H1 (cell line): ENCODE measurements at regions not wholly inside any gene's neighbourhood (a gene's known extent, or its start where the extent isn't known, plus 50 kb on each side); places are given as distances from the start of the nearest gene placed in this dataset.

Source experiments
- CTCF ChIA-PET: fragments of 300-600 bp; sonication (Branson Sonifier 250); formaldehyde crosslinking; loops from one replicate; lab custom pipeline; 2021; ENCODE audit not compliant: partially characterized antibody; lab: Charles Lee
- POLR2A ChIA-PET: fragments of 300-600 bp; sonication (Branson Sonifier 250); formaldehyde crosslinking; loops from one replicate; lab custom pipeline; 2021; ENCODE audit warnings: inconsistent platforms; ENCODE audit not compliant: partially characterized antibody; lab: Charles Lee
- DNase-seq, 2 experiments: peaks; one replicate each; pipeline versions ENCODE4 v3.0.0 to v3.0.0-alpha.2; 2010 to 2022; ENCODE audit warnings: low spot score in 2 of 2, low read depth in 1 of 2, mixed read lengths in 1 of 2
- FAIRE-seq: peaks from 2 replicates; lab custom pipeline; 2011; peaks lifted over from hg19 to GRCh38; lab: Jason Lieb, UNC
- H2AFZ ChIP-seq: 2 replicates; pipeline ENCODE4 v1.8.1; 2012; ENCODE audit warnings: low read length, inconsistent platforms
- H2AK5ac ChIP-seq: 2 replicates; pipeline ENCODE4 v1.6.1; 2013; ENCODE audit warnings: low read depth, low read length
- H2BK120ac ChIP-seq: replicated peaks from 2 replicates; pipeline ENCODE3; 2013; ENCODE audit warnings: low read depth, low read length, inconsistent platforms
- H2BK12ac ChIP-seq: 2 replicates; pipeline ENCODE4 v1.6.1; 2013; ENCODE audit warnings: low read depth, low read length
- H2BK15ac ChIP-seq: 2 replicates; pipeline ENCODE4 v1.6.1; 2013; ENCODE audit warnings: low read length
- H2BK20ac ChIP-seq: 2 replicates; pipeline ENCODE4 v1.6.1; 2013; ENCODE audit warnings: low read length
- H2BK5ac ChIP-seq: 2 replicates; pipeline ENCODE4 v1.6.1; 2013; ENCODE audit warnings: low read depth, low read length
- H3K14ac ChIP-seq: 2 replicates; pipeline ENCODE4 v1.6.1; 2013; ENCODE audit warnings: inconsistent platforms; ENCODE audit not compliant: insufficient read length
- H3K18ac ChIP-seq: 2 replicates; pipeline ENCODE4 v1.6.1; 2013; ENCODE audit warnings: low read length; ENCODE audit errors: extremely low read depth
- H3K23ac ChIP-seq: 2 replicates; pipeline ENCODE4 v1.6.1; 2013; ENCODE audit warnings: inconsistent platforms; ENCODE audit not compliant: insufficient read length
- H3K23me2 ChIP-seq: 2 replicates; pipeline ENCODE4 v1.6.1; 2013; ENCODE audit warnings: low read depth, low read length
- H3K27ac ChIP-seq: 2 replicates; pipeline ENCODE4 v1.6.1; 2011; ENCODE audit warnings: low read depth, low read length, inconsistent platforms
- H3K27me3 ChIP-seq, 4 experiments: replicated peaks in 1 of 4; 1 replicate in 1 of 4; 2 replicates in 3 of 4; pipeline versions ENCODE4 v1.6.1 to v1.8.1; 2011 to 2013; ENCODE audit warnings: low read length in 3 of 4, mild to moderate bottlenecking in 3 of 4, inconsistent platforms in 2 of 4, mixed read lengths in 2 of 4, moderate library complexity in 1 of 4; ENCODE audit not compliant: control insufficient read depth in 3 of 4, insufficient read depth in 3 of 4; ENCODE audit errors: extremely low read depth in 1 of 4
- H3K36me3 ChIP-seq, 4 experiments: 2 replicates each; pipeline versions ENCODE4 v1.6.1 to v1.8.1; 2011 to 2013; ENCODE audit warnings: mild to moderate bottlenecking in 4 of 4, low read length in 3 of 4, moderate library complexity in 2 of 4, control low read depth in 1 of 4, inconsistent platforms in 1 of 4; ENCODE audit not compliant: insufficient read depth in 4 of 4, control insufficient read depth in 2 of 4
- H3K4ac ChIP-seq: replicated peaks from 2 replicates; pipeline ENCODE3; 2013; ENCODE audit warnings: low read length, low read depth, mixed read lengths, inconsistent platforms; ENCODE audit not compliant: insufficient read length
- H3K4me1 ChIP-seq, 4 experiments: replicated peaks in 1 of 4; 1 replicate in 1 of 4; 2 replicates in 3 of 4; pipeline versions ENCODE4 v1.6.1 to v1.8.1; 2011 to 2013; ENCODE audit warnings: low read length in 3 of 4, inconsistent platforms in 2 of 4, mixed read lengths in 1 of 4; ENCODE audit not compliant: insufficient read depth in 4 of 4, control insufficient read depth in 3 of 4
- H3K4me2 ChIP-seq, 2 experiments: 2 replicates each; pipeline versions ENCODE4 v1.6.1 to v1.8.1; 2011 to 2013; ENCODE audit warnings: low read depth in 2 of 2, low read length in 2 of 2, control low read depth in 1 of 2, inconsistent platforms in 1 of 2, mild to moderate bottlenecking in 1 of 2; ENCODE audit not compliant: insufficient read depth in 1 of 2
- H3K4me3 ChIP-seq, 4 experiments: fragments of 200-600, 300-600 bp in 1 of 4; sonication (generic), shearing (Covaris generic), sonication (Bioruptor Twin) in 1 of 4; 2 replicates each; pipeline versions ENCODE4 v1.5.1 to v1.8.1; 2011 to 2016; ENCODE audit warnings: low read length in 4 of 4, low read depth in 3 of 4, control low read depth in 2 of 4, inconsistent platforms in 2 of 4, mild to moderate bottlenecking in 2 of 4, mixed read lengths in 1 of 4, moderate library complexity in 1 of 4; ENCODE audit not compliant: insufficient read depth in 2 of 4; ENCODE audit errors: extremely low read depth in 1 of 4
- H3K56ac ChIP-seq: replicated peaks from 2 replicates; pipeline ENCODE3; 2013; ENCODE audit warnings: low read depth, mild to moderate bottlenecking, mixed read lengths, low read length, inconsistent platforms; ENCODE audit not compliant: insufficient read length
- H3K79me1 ChIP-seq: 2 replicates; pipeline ENCODE4 v1.6.1; 2013; ENCODE audit warnings: low read depth, low read length, control low read depth
- H3K79me2 ChIP-seq, 2 experiments: 2 replicates each; pipeline versions ENCODE4 v1.6.1 to v1.8.1; 2012 to 2013; ENCODE audit warnings: low read length in 2 of 2, mild to moderate bottlenecking in 2 of 2, inconsistent platforms in 1 of 2; ENCODE audit not compliant: insufficient read depth in 2 of 2, control insufficient read depth in 1 of 2
- H3K9ac ChIP-seq, 4 experiments: replicated peaks in 1 of 4; 1 replicate in 1 of 4; 2 replicates in 3 of 4; pipeline versions ENCODE4 v1.6.1 to v1.8.1; 2011 to 2013; ENCODE audit warnings: low read depth in 3 of 4, low read length in 3 of 4, control low read depth in 2 of 4, mild to moderate bottlenecking in 2 of 4, moderate library complexity in 2 of 4, inconsistent platforms in 1 of 4; ENCODE audit errors: extremely low read depth in 1 of 4
- H3K9me3 ChIP-seq, 2 experiments: 2 replicates each; pipeline versions ENCODE4 v1.6.1 to v1.8.1; 2012 to 2013; ENCODE audit warnings: mild to moderate bottlenecking in 2 of 2, moderate library complexity in 2 of 2, control low read depth in 1 of 2, inconsistent platforms in 1 of 2, low read depth in 1 of 2, low read length in 1 of 2, mixed read lengths in 1 of 2; ENCODE audit not compliant: insufficient read depth in 2 of 2
- H4K20me1 ChIP-seq, 2 experiments: replicated peaks in 1 of 2; 2 replicates each; pipeline versions ENCODE3 to v1.8.1; 2011 to 2013; ENCODE audit warnings: inconsistent platforms in 2 of 2, low read length in 2 of 2, mild to moderate bottlenecking in 1 of 2; ENCODE audit not compliant: insufficient read depth in 2 of 2, control insufficient read depth in 1 of 2
- H4K5ac ChIP-seq: 2 replicates; pipeline ENCODE4 v1.6.1; 2013; ENCODE audit warnings: low read length, low read depth, mixed read lengths, inconsistent platforms; ENCODE audit not compliant: insufficient read length
- H4K8ac ChIP-seq: 2 replicates; pipeline ENCODE4 v1.8.0; 2013; ENCODE audit warnings: mild to moderate bottlenecking, moderate library complexity, low read length, inconsistent platforms; ENCODE audit not compliant: insufficient read depth; ENCODE audit errors: extremely low read depth
- H4K91ac ChIP-seq: replicated peaks from 2 replicates; pipeline ENCODE3; 2013; ENCODE audit warnings: low read length, mixed read lengths, inconsistent platforms; ENCODE audit not compliant: insufficient read length
- CHD2 ChIP-seq: IDR thresholded peaks from 2 replicates; pipeline ENCODE4 v1.6.1; 2012; ENCODE audit warnings: low read length, improper control_type of control experiment
- FOSL1 ChIP-seq: IDR thresholded peaks from 2 replicates; pipeline ENCODE4 v1.6.1; 2011; ENCODE audit warnings: mild to moderate bottlenecking, low read depth, low read length, moderate library complexity; ENCODE audit not compliant: insufficient read depth
- HDAC2 ChIP-seq, 2 experiments: fragments of 300-600 bp in 1 of 2; sonication (generic) in 1 of 2; IDR thresholded peaks; 2 replicates each; pipeline ENCODE4 v1.6.1; 2011 to 2012; ENCODE audit warnings: low read depth in 2 of 2, low read length in 2 of 2, mild to moderate bottlenecking in 2 of 2, moderate library complexity in 2 of 2, borderline replicate concordance in 1 of 2, inconsistent platforms in 1 of 2
- HDAC6 ChIP-seq: IDR thresholded peaks from one replicate; pipeline ENCODE4 v1.7.1; 2012; ENCODE audit warnings: low read depth, mild to moderate bottlenecking, inconsistent platforms, low read length, moderate library complexity
- RAD21 ChIP-seq, 2 experiments: IDR thresholded peaks in 1 of 2; conservative IDR thresholded peaks in 1 of 2; 2 replicates each; pipeline ENCODE4 v1.6.1; 2011; ENCODE audit warnings: low read depth in 2 of 2, low read length in 2 of 2, improper control_type of control experiment in 1 of 2, inconsistent platforms in 1 of 2, mild to moderate bottlenecking in 1 of 2, moderate library complexity in 1 of 2
- SAP30 ChIP-seq: fragments of 300-600 bp; sonication (generic); IDR thresholded peaks from 2 replicates; pipeline ENCODE4 v1.7.1; 2012; ENCODE audit warnings: low read length, moderate library complexity, mild to moderate bottlenecking, inconsistent platforms; ENCODE audit not compliant: insufficient read depth, insufficient replicate concordance
- SP2 ChIP-seq: IDR thresholded peaks from 2 replicates; pipeline ENCODE4 v1.6.1; 2012; ENCODE audit warnings: mild to moderate bottlenecking, low read length, inconsistent platforms
- WGBS, 2 experiments: shearing (Covaris generic) in 1 of 2; methylation state at CpG; one replicate each; pipeline versions ENCODE4 v1.1.6 to v1.1.7; 2013 to 2015; ENCODE audit warnings: low lambda C conversion rate in 2 of 2, mixed read lengths in 2 of 2, inconsistent platforms in 1 of 2, low coverage in 1 of 2, missing lambda C conversion rate in 1 of 2; ENCODE audit not compliant: insufficient replicate concordance in 2 of 2, insufficient coverage in 1 of 2, insufficient read length in 1 of 2; ENCODE audit errors: extremely low coverage in 1 of 2, missing lambda C conversion rate in 1 of 2; 5-methylcytosine and 5-hydroxymethylcytosine counted together

DNA sequence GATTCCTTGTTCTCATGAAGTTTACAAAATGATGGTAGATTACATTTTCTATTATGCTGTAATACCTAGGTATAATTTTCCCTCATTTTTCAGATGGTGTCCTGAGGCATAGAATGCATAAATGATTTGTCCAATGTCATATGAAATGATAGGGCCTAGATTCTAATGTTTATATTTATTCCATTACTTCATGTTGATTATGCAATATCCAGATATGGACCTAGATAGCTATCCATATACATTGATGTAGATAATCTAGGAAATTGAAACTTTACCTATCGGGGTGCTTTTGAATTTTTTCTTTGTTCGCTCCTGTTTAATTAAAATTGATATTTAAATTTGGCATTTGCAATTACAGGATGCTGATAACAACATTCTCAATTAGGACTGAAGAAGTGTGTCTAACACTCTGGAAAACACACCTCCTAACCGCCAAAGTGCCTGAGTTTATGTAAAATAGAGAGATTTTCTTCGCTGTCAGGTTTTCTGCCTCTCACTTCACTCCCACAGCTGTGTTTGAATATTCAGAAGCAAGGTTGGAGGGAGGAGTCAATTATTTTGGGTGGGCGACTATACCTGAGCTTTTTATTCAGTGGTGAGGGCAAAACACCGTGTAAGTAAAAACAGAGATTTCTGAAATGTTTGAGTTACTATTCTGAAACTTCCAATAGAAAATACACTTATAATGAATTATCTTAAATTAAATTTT is 164.4 kb upstream of the ATP2B1 start:
- H3K9ac ChIP-seq = no peak overlapping the region
- H3K23ac ChIP-seq = no peak overlapping the region
- H2AK5ac ChIP-seq = no peak overlapping the region
- H2BK120ac ChIP-seq = no peak overlapping the region
- no peaks in the 10 kb centered on the region for H3K36me3 ChIP-seq
- H3K27ac ChIP-seq = no peak overlapping the region
- H2BK15ac ChIP-seq = no peak overlapping the region
- no peak overlapping the region for H3K56ac ChIP-seq
- H3K18ac ChIP-seq = no peak overlapping the region
- no peak overlapping the region for H4K91ac ChIP-seq
- no peaks in the 10 kb centered on the region for H3K79me1 ChIP-seq
- H3K23me2 ChIP-seq = no peaks in the 10 kb centered on the region
- H3K27me3 ChIP-seq = no peaks in the 10 kb centered on the region
- no peak overlapping the region for H4K8ac ChIP-seq
- H4K20me1 ChIP-seq = no peaks in the 10 kb centered on the region
- H4K5ac ChIP-seq = no peak overlapping the region
- no peak for FAIRE-seq
- no peak overlapping the region for H2BK5ac ChIP-seq
- POLR2A ChIA-PET = no interaction called here
- no peak overlapping the region for H3K14ac ChIP-seq
- H3K4me1 ChIP-seq = 0 out of 7 replicates have a peak, but pooled peaks cover 0 to 2% (median 0%) of the 10 kb centered on the region in 4 experiments
- H2BK12ac ChIP-seq = no peak overlapping the region
- H2BK20ac ChIP-seq = no peak overlapping the region
- WGBS, 2 experiments = 85% methylated on average over 6 of the region's 6 CpGs; no CpG with 5 or more reads in 1 of the 2 experiments
- H3K9me3 ChIP-seq = 0 out of 4 replicates have a peak, but pooled peaks cover 0 to 6% of the 10 kb centered on the region in 2 experiments
- no peaks in the 10 kb centered on the region for H3K79me2 ChIP-seq
- no peak overlapping the region for H3K4ac ChIP-seq
- H2AFZ ChIP-seq = no peak overlapping the region
- CTCF ChIA-PET = interaction anchor here (1.2 kb wide), 1 partner anchor 13 kb away, joined by 3 read pairs; no protein-coding TSS in a partner anchor
- no peak overlapping the region for H3K4me3 ChIP-seq
- H3K4me2 ChIP-seq = no peak overlapping the region
- DNase-seq = no peak
- TF ChIP-seq RAD21 (IDR thresholded peaks at IDR 0.05 in 1 of 2, conservative IDR thresholded peaks at IDR 0.05 in 1 of 2; ENCODE audit: low read depth in 2 of 2, low read length in 2 of 2) (no peak), FOSL1 (no peak), SP2 (no peak), HDAC6 (no peak), SAP30 (no peak), CHD2 (no peak), HDAC2 (IDR thresholded peaks at IDR 0.05; ENCODE audit: borderline replicate concordance in 1 of 2, low read depth in 2 of 2, low read length in 2 of 2) (no peak)
